Suprapubic skin (tissue), 4 donors: ENCODE measurements at regions not wholly inside any gene's neighbourhood (a gene's known extent, or its start where the extent isn't known, plus 50 kb on each side); places are given as distances from the start of the nearest gene placed in this dataset.

Source experiments
- DNase-seq, 2 donors: peaks; one replicate each; pipeline ENCODE4 v3.0.0-alpha.2; 2019; ENCODE audit warnings: low spot score in 2 of 2
- H3K27ac ChIP-seq: fragments of 200-600 bp; sonication (generic); one replicate; pipeline ENCODE4 v1.5.1; 2019
- H3K27me3 ChIP-seq: fragments of 200-600 bp; sonication (generic); one replicate; pipeline ENCODE4 v1.5.1; 2019
- H3K36me3 ChIP-seq: fragments of 200-600 bp; sonication (generic); one replicate; pipeline ENCODE4 v1.5.1; 2019
- H3K4me1 ChIP-seq: fragments of 200-600 bp; sonication (generic); one replicate; pipeline ENCODE4 v1.5.1; 2019
- H3K4me3 ChIP-seq: fragments of 200-600 bp; sonication (generic); one replicate; pipeline ENCODE4 v1.5.1; 2019; ENCODE audit warnings: mild to moderate bottlenecking
- H3K9me3 ChIP-seq: fragments of 200-600 bp; sonication (generic); one replicate; pipeline ENCODE4 v1.5.1; 2019
- CTCF ChIP-seq, 2 donors: fragments of 200-600 bp in 1 of 2; fragments of 450-650 bp in 1 of 2; sonication (generic) in 1 of 2; IDR thresholded peaks; one replicate each; pipeline ENCODE4 v1.5.1; 2016 to 2019; ENCODE audit warnings: antibody characterized with exemption in 2 of 2, mild to moderate bottlenecking in 1 of 2, moderate library complexity in 1 of 2
- EP300 ChIP-seq: sonication (generic); formaldehyde crosslinking; IDR thresholded peaks from one replicate; pipeline ENCODE4 v1.6.1; 2017; ENCODE audit warnings: antibody characterized with exemption
- POLR2A ChIP-seq, 2 donors: fragments of 450-650 bp; IDR thresholded peaks; one replicate each; pipeline ENCODE4 v1.6.1; 2017; ENCODE audit warnings: antibody characterized with exemption in 2 of 2, mild to moderate bottlenecking in 2 of 2, moderate library complexity in 2 of 2
- POLR2AphosphoS5 ChIP-seq, 3 donors: sonication (generic); formaldehyde crosslinking; IDR thresholded peaks; one replicate each; pipeline ENCODE4 v1.6.1; 2017; ENCODE audit warnings: antibody characterized with exemption in 3 of 3
- WGBS: methylation state at CpG from one replicate; pipeline ENCODE4 v1.1.5; 2018; 5-methylcytosine and 5-hydroxymethylcytosine counted together

DNA sequence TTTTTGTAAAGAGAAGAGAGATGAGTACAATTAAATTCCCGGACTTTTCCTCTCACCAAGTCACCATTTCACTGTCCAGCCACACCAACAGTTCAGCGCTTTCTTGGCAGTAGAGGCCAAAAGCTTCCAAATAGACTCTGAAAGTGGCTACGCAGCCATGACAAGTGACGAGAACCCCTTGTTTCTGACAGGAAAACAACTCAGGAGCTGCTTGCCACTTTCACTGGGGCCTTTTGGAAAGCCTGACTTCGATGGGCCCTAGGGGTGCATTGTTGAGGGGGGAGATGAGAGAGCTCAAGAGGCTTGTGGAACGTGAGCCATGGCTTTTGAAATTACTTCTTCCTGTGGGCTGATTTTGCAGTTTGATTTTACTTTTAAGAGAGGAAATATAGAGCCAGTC lies 422.1 kb upstream of the FAT3 start:
- Histone ChIP-seq H3K27me3 (no peaks in the 10 kb centered on the region), H3K27ac (no peak overlapping the region), H3K36me3 (no peaks in the 10 kb centered on the region), H3K4me3 (no peak overlapping the region), H3K4me1 (no peaks in the 10 kb centered on the region), H3K9me3 (no peaks in the 10 kb centered on the region)
- TF ChIP-seq POLR2AphosphoS5 (IDR thresholded peaks at IDR 0.05) (no peak), EP300 (no peak), CTCF (IDR thresholded peaks at IDR 0.05) (no peak)
- DNase-seq: no peak
- WGBS: 72% methylated on average over 6 of the region's 6 CpGs

- DNase-seq: no peak
- 64% methylated on average over 7 of the region's 9 CpGs for WGBS
- H3K4me1 ChIP-seq: no peaks in the 10 kb centered on the region
- H3K36me3 ChIP-seq: no peaks in the 10 kb centered on the region
- H3K4me3 ChIP-seq: no peak overlapping the region
- TF ChIP-seq EP300 (no peak), POLR2A (IDR thresholded peaks at IDR 0.05) (no peak), POLR2AphosphoS5 (IDR thresholded peaks at IDR 0.05) (no peak), CTCF (IDR thresholded peaks at IDR 0.05) (no peak)
- no peaks in the 10 kb centered on the region for H3K27me3 ChIP-seq
- no peaks in the 10 kb centered on the region for H3K9me3 ChIP-seq
- H3K27ac ChIP-seq: no peak overlapping the region
Measured at GRCh38 chr11:91800208-91800914, 424.3 kb upstream of the FAT3 start.

GRCh38 chr11:91798240-91798639 lies 426.4 kb upstream of the FAT3 start:
- 92% methylated on average over 7 of the region's 7 CpGs for WGBS
- no peak overlapping the region for H3K27ac ChIP-seq
- TF ChIP-seq POLR2A (IDR thresholded peaks at IDR 0.05): no peak
- TF ChIP-seq EP300: no peak
- TF ChIP-seq CTCF (IDR thresholded peaks at IDR 0.05): no peak
- TF ChIP-seq POLR2AphosphoS5 (IDR thresholded peaks at IDR 0.05): no peak
- no peak for DNase-seq
- no peaks in the 10 kb centered on the region for H3K4me1 ChIP-seq
- no peak overlapping the region for H3K4me3 ChIP-seq
- no peaks in the 10 kb centered on the region for H3K9me3 ChIP-seq
- no peaks in the 10 kb centered on the region for H3K27me3 ChIP-seq
- no peaks in the 10 kb centered on the region for H3K36me3 ChIP-seq

DNA sequence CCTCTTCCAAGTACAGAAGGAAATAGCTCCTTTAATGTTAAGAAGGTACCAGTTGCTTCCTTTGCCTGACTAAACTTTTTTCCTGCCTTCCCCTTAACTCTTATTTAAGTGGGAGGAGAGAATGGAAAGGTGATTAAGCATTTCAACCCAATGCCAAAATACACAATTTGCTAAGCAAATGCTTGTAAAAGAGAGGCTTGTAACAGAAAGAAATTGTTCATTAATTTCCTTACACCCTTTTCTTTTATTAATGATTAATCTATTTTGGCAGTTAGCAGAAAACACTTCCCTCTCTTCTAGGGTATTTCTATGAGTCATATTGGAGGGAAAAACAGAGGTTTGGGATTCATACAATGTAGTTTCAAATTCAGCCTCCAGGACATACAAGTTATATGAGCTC lies 427.6 kb upstream of the FAT3 start:
- Histone ChIP-seq H3K4me3 (no peak overlapping the region), H3K4me1 (no peaks in the 10 kb centered on the region), H3K27me3 (no peaks in the 10 kb centered on the region), H3K9me3 (no peaks in the 10 kb centered on the region), H3K27ac (no peak overlapping the region), H3K36me3 (no peaks in the 10 kb centered on the region)
- TF ChIP-seq POLR2AphosphoS5 (IDR thresholded peaks at IDR 0.05) (no peak), POLR2A (IDR thresholded peaks at IDR 0.05) (no peak), EP300 (no peak), CTCF (IDR thresholded peaks at IDR 0.05) (no peak)
- no peak for DNase-seq

DNA sequence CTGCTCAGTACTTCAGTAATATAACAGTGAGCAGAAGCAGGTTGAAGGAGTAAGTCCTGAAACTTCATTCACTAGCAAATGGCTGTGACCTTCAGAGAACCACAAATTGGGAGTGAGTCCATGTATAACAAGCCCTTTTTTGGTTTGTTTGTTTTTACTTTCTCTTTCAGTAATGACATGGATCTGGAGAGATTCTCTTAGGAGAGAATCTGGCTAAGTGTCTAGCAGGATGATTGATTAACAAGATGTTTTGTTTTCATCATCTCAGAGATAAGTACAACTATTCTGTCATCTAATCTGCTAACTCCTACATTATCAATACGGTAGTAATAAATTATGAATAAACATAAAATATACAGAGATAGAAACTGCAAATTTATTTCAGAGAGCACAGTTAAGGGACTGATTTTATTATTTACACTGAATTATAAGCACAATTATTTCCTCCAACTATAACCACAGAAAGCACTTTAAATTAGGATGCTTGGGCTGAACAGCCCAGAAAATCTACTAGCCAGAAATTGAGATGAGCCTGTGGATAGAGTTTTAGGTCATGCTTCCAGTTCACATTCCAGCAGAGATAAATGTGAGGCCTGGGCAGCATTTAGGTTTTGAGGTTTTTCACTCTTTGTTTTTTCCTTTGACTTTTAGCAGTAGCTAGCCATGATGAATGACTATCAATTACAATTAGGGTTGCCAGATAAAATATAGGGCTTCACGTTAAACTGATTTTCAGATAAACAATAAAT lies 429.3 kb upstream of the FAT3 start:
- Histone ChIP-seq H3K36me3 (no peaks in the 10 kb centered on the region), H3K4me1 (no peaks in the 10 kb centered on the region), H3K27ac (no peak overlapping the region), H3K4me3 (no peak overlapping the region), H3K27me3 (no peaks in the 10 kb centered on the region), H3K9me3 (no peaks in the 10 kb centered on the region)
- 52% methylated on average over 2 of the region's 2 CpGs for WGBS
- TF ChIP-seq CTCF (IDR thresholded peaks at IDR 0.05) (no peak), EP300 (no peak), POLR2A (IDR thresholded peaks at IDR 0.05) (no peak), POLR2AphosphoS5 (IDR thresholded peaks at IDR 0.05) (no peak)
- DNase-seq: no peak
